ENCODE measurements at regions not wholly inside any gene's neighbourhood (a gene's known extent, or its start where the extent isn't known, plus 50 kb on each side); places are given as distances from the start of the nearest gene placed in this dataset.

DNA sequence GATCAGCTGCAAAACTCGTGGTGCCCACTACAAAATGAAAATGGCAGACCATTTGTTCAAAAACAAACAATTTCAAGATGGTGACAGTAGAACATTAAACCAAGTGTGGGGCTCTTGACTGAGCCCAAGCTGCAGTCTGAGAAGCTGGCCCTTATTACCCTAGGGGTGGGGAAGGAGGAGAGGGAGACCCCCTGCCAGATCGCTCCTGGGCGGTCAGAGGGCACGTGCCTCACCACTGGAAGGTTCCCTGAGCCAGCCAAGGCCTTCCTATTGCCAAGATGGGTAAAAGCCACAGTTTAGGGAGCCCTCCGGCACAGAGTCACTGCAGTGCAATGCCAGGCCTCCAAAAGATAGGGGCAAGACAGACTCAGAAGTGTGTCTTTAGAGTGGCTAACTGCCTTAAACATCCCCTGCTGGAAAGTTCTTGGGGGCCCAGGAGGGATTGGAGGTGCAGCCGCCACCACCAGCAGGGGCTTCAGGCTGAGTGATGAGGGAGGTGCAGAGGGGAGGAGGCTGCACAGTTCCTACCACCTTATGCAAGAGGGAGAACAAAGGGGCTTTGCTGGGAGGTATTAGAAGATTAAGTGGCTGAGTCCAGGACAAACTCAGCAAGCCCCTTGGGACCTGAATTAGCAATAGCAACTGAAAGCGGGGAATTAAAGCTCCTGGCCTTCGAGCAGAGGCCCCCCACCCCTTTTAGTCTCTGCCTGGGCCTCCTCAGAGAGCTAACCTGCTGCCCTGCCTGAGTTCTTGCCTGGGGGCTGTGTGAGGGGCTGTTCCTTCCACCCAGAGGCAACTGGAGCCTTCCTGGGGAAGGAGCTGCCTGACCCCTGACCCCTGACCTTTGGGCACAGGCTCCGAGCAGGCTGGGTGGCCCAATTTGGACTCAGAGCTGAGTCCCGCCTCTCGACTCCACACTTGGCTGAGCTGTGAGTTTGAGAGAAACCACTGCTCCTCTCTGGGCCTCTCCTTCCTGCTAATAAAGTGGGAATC, 88.4 kb downstream of the VEGFA start:
- no TSS peak for BruUV-seq (replicated peaks)
- DNase-seq, result no peak
- TF ChIP-seq, protein P1, sequence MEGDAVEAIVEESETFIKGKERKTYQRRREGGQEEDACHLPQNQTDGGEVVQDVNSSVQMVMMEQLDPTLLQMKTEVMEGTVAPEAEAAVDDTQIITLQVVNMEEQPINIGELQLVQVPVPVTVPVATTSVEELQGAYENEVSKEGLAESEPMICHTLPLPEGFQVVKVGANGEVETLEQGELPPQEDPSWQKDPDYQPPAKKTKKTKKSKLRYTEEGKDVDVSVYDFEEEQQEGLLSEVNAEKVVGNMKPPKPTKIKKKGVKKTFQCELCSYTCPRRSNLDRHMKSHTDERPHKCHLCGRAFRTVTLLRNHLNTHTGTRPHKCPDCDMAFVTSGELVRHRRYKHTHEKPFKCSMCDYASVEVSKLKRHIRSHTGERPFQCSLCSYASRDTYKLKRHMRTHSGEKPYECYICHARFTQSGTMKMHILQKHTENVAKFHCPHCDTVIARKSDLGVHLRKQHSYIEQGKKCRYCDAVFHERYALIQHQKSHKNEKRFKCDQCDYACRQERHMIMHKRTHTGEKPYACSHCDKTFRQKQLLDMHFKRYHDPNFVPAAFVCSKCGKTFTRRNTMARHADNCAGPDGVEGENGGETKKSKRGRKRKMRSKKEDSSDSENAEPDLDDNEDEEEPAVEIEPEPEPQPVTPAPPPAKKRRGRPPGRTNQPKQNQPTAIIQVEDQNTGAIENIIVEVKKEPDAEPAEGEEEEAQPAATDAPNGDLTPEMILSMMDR (conservative IDR thresholded peaks at IDR 0.05), result no peak
- no peak for TF ChIP-seq EZH2 (IDR thresholded peaks at IDR 0.05; ENCODE audit: low read depth)
- no peaks in the 10 kb centered on the region for H3K27me3 ChIP-seq (ENCODE audit: insufficient read depth, low read depth)
- no peak overlapping the region for H3K4me2 ChIP-seq
- intact Hi-C loops (cut with micrococcal nuclease; ENCODE audit: unreplicated experiment), result no loop called here
- H3K9me3 ChIP-seq (ENCODE audit: insufficient read depth, low read depth), result no peaks in the 10 kb centered on the region
- peaks cover 15% of the 10 kb centered on the region; the same call in 1 of the 2 replicates for H3F3A ChIP-seq (ENCODE audit: insufficient read depth, low read depth)
- H3K4me1 ChIP-seq (replicated peaks; ENCODE audit: insufficient read depth), result peaks cover 14% of the 10 kb centered on the region
- ChIA-PET POLR2A (ENCODE audit: unreplicated experiment) (no interaction called here), CTCF (no interaction called here)
- H3K4me3 ChIP-seq, result no peak overlapping the region
- H3K36me3 ChIP-seq (ENCODE audit: low read depth), result no peaks in the 10 kb centered on the region
- no peaks in the 10 kb centered on the region for H4K20me1 ChIP-seq (ENCODE audit: insufficient read depth)
- H3K9me2 ChIP-seq (ENCODE audit: insufficient read depth), result no peaks in the 10 kb centered on the region
- H2AFZ ChIP-seq, result no peak overlapping the region
- no peaks in the 10 kb centered on the region for H3K79me2 ChIP-seq (ENCODE audit: low read depth)
- no peak overlapping the region for H3K27ac ChIP-seq

DNA sequence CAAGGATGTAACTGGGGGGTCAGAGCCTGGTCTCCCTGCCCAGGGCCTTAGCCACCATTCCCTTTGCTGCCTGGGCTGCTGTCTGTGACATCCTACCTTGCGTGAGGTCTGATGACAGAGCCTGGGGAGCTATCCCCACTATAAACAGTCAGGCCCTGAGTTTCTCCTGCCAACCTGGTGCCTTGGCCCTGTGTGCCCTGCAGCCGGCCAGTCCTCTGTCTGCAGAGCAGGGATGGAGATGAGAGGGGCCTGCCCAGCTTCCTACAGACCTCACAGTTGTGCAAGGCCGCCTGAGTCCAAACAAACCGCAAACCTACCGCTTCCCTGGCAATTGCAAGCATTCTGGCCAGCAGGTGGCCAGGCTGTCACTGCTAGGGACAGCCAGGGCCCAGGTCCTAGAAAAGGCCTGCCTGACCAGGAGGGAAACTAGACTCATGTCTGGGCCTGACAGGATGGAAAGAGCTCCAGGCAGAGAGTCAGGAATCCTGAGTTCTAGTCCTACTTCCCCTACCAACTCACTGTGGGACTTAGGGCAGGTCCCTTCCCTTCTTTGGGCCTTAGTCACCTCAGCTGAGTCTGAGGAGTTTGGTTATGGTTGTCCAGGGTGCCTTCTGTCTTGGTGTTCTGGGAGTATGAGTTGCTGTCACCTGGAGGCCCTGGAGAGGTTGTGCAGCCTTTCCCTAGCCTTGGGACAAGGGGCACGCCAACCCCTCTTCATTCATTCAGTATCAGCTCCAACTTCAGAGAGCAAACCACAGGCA, 86.2 kb downstream of the VEGFA start:
- Histone ChIP-seq H4K20me1 (ENCODE audit: insufficient read depth) (no peaks in the 10 kb centered on the region), H3K9me2 (ENCODE audit: insufficient read depth) (no peaks in the 10 kb centered on the region), H3K9me3 (ENCODE audit: insufficient read depth, low read depth) (no peaks in the 10 kb centered on the region), H3K4me2 (no peak overlapping the region), H3K4me1 (replicated peaks; ENCODE audit: insufficient read depth) (peaks cover 37% of the 10 kb centered on the region), H3K79me2 (ENCODE audit: low read depth) (no peaks in the 10 kb centered on the region), H3K4me3 (no peak overlapping the region), H2AFZ (no peak overlapping the region), H3K27me3 (ENCODE audit: insufficient read depth, low read depth) (no peaks in the 10 kb centered on the region), H3K36me3 (ENCODE audit: low read depth) (no peaks in the 10 kb centered on the region), H3K27ac (0 out of 2 replicates have a peak overlapping the region, but pooled peaks have one; percentile 2), H3F3A (ENCODE audit: insufficient read depth, low read depth) (peaks cover 24% of the 10 kb centered on the region; the same call in 1 of the 2 replicates)
- ChIA-PET CTCF (interaction anchor here (0.5 to 0.9 kb wide), 3 partner anchors 25 to 202 kb away, joined by 3 read pairs; no protein-coding TSS in a partner anchor), POLR2A (ENCODE audit: unreplicated experiment) (interaction anchor here (0.5 to 0.6 kb wide), 2 partner anchors 56 to 71 kb away, joined by 6 read pairs; no protein-coding TSS in a partner anchor)
- intact Hi-C loops (cut with micrococcal nuclease; ENCODE audit: unreplicated experiment), result no loop called here
- peak; percentile 49 to 66 for DNase-seq
- TF ChIP-seq, protein P1 (conservative IDR thresholded peaks at IDR 0.05), result peak; percentile 66
- no peak for TF ChIP-seq EZH2 (IDR thresholded peaks at IDR 0.05; ENCODE audit: low read depth)
- BruUV-seq (replicated peaks), result no TSS peak

GRCh38 chr6:43855247-43855646, 85.2 kb downstream of the VEGFA start:
- no TSS peak for BruUV-seq (replicated peaks)

More at GRCh38 chr6:43855247-43855646, 85.2 kb downstream of the VEGFA start:
- no peaks in the 10 kb centered on the region for H3K27me3 ChIP-seq (ENCODE audit: insufficient read depth, low read depth)
- no peaks in the 10 kb centered on the region for H3K79me2 ChIP-seq (ENCODE audit: low read depth)
- no peak overlapping the region for H2AFZ ChIP-seq
- peaks cover 42% of the 10 kb centered on the region for H3K4me1 ChIP-seq (replicated peaks; ENCODE audit: insufficient read depth)
- ChIA-PET POLR2A (ENCODE audit: unreplicated experiment) (interaction anchor here (0.5 kb wide), 1 partner anchor 57 kb away, joined by 6 read pairs; no protein-coding TSS in a partner anchor), CTCF (no interaction called here)
- H3K4me3 ChIP-seq, result no peak overlapping the region
- no peaks in the 10 kb centered on the region for H4K20me1 ChIP-seq (ENCODE audit: insufficient read depth)
- no peak for TF ChIP-seq EZH2 (IDR thresholded peaks at IDR 0.05; ENCODE audit: low read depth)
- TF ChIP-seq, protein P1 (conservative IDR thresholded peaks at IDR 0.05), result no peak
- no peaks in the 10 kb centered on the region for H3K9me2 ChIP-seq (ENCODE audit: insufficient read depth)
- H3K9me3 ChIP-seq (ENCODE audit: insufficient read depth, low read depth), result no peaks in the 10 kb centered on the region
- no peak for DNase-seq
- no peak overlapping the region for H3K27ac ChIP-seq
- intact Hi-C loops (cut with micrococcal nuclease; ENCODE audit: unreplicated experiment), result no loop called here
- H3K36me3 ChIP-seq (ENCODE audit: low read depth), result no peaks in the 10 kb centered on the region
- H3F3A ChIP-seq (ENCODE audit: insufficient read depth, low read depth), result peaks cover 24% of the 10 kb centered on the region; the same call in 1 of the 2 replicates
- H3K4me2 ChIP-seq, result no peak overlapping the region

Data from PC-9 (cell line).